ENCODE measurements at regions not wholly inside any gene's neighbourhood (a gene's known extent, or its start where the extent isn't known, plus 50 kb on each side); places are given as distances from the start of the nearest gene placed in this dataset.

- ATAC-seq: no peak
- H3K4me3 Mint-ChIP-seq: no peak overlapping the region
- no peaks in the 10 kb centered on the region for H3K9me3 Mint-ChIP-seq
- no peaks in the 10 kb centered on the region for H3K36me3 Mint-ChIP-seq
- H3K27ac Mint-ChIP-seq: no peak overlapping the region
- DNase-seq (ENCODE audit: low spot score): no peak
- H3K27me3 Mint-ChIP-seq: peaks cover 0 to 13% of the 10 kb centered on the region in 2 donors
- H3K4me1 Mint-ChIP-seq (ENCODE audit: low read depth in 2 of 2): no peaks in the 10 kb centered on the region
Observed at GRCh38 chrX:52425775-52426174, 57.0 kb downstream of the XAGE2 start.

DNA sequence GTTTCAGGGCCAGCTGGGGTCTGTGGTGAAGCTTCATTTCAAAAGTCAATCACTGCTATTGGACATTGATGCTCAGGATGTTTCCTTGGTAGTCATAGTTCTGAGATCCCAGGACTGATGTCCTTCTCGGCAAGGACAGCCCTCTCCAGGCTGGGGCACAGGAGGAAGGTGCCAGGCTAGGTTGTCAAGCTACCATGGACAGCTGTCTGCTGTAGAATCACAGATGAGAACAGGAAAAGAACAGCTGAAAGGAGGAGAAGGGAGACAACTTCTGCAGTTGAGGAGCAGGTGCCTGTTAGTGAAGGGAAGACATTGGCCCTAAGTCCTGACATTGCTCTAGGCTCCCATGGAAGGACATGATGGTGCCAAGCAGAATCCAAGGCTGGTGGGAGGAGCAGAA, 58.0 kb downstream of the XAGE2 start:
- Mint-ChIP-seq H3K27me3 (peaks cover 0 to 15% of the 10 kb centered on the region in 2 donors), H3K27ac (no peak overlapping the region), H3K9me3 (no peaks in the 10 kb centered on the region)

DNA sequence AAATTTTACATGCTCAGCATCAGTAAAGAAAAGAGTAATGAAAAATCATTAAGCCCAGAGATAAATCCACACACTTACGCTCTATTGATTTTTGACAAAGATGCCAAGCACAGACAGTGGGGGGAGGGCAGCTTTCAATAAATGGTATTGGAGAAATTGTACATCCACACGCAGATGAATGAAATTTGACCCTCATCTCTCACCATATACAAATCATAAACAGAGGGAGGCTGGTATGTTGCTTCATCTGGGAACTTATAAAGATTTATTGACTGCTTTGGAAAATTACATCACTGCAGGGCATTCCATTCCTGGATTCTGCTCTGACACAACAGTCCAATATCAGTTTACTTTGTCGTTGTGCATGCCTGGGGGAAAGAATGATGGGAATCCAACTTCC, 58.4 kb upstream of the XAGE1A start:
- H3K9me3 Mint-ChIP-seq: no peaks in the 10 kb centered on the region
- ATAC-seq (no peak), DNase-seq (ENCODE audit: low spot score) (no peak)
- no peak overlapping the region for H3K27ac Mint-ChIP-seq
- H3K4me1 Mint-ChIP-seq (ENCODE audit: low read depth in 2 of 2): no peaks in the 10 kb centered on the region
- peaks cover 0 to 31% of the 10 kb centered on the region in 2 donors for H3K27me3 Mint-ChIP-seq
- H3K36me3 Mint-ChIP-seq: no peaks in the 10 kb centered on the region
- no peak overlapping the region for H3K4me3 Mint-ChIP-seq

More for the DNA sequence above, 58.0 kb downstream of the XAGE2 start:
- ATAC-seq (peak in 1 of 2 donors; percentile 56), DNase-seq (ENCODE audit: low spot score) (no peak)
- Mint-ChIP-seq H3K4me3 (no peak overlapping the region), H3K36me3 (no peaks in the 10 kb centered on the region), H3K4me1 (ENCODE audit: low read depth in 2 of 2) (no peaks in the 10 kb centered on the region)

All from natural killer cell treated with Interleukin-12 subunit alpha and Interleukin-12 subunit beta and Interleukin-15 and Interleukin-18, amount 100 ng/mL, for 72 hours (primary cell).